ENCODE measurements at regions not wholly inside any gene's neighbourhood (a gene's known extent, or its start where the extent isn't known, plus 50 kb on each side); places are given as distances from the start of the nearest gene placed in this dataset.

- no peak overlapping the region for H3K27ac ChIP-seq (ENCODE audit: low read length)
- H3K27me3 ChIP-seq (replicated peaks; ENCODE audit: insufficient read depth, low read length): no peaks in the 10 kb centered on the region
- no peaks in the 10 kb centered on the region for H3K79me2 ChIP-seq (ENCODE audit: low read length)
- DNase-seq: no peak
- H3K4me1 ChIP-seq (ENCODE audit: low read length): no peaks in the 10 kb centered on the region
- H3K9me2 ChIP-seq (replicated peaks; ENCODE audit: insufficient read depth, low read length): no peaks in the 10 kb centered on the region
- no peaks in the 10 kb centered on the region for H4K20me1 ChIP-seq (ENCODE audit: insufficient read depth, low read length)
- H3K9me3 ChIP-seq (replicated peaks; ENCODE audit: insufficient read depth, low read length): no peaks in the 10 kb centered on the region
- no peak overlapping the region for H3K4me2 ChIP-seq (ENCODE audit: low read depth, low read length)
- no peak overlapping the region for H3K4me3 ChIP-seq (ENCODE audit: low read length)
- no peak for TF ChIP-seq EZH2 (optimal IDR thresholded peaks at IDR 0.05; ENCODE audit: low read depth, low read length)
- no peak for TF ChIP-seq EZH2phosphoT487 (IDR thresholded peaks at IDR 0.05; ENCODE audit: low read length)
- TF ChIP-seq CTCF (IDR thresholded peaks at IDR 0.05; ENCODE audit: low read length): no peak
- H3K36me3 ChIP-seq (replicated peaks; ENCODE audit: insufficient read depth, low read length): no peaks in the 10 kb centered on the region
- H3F3A ChIP-seq (ENCODE audit: insufficient read depth, low read length): no peaks in the 10 kb centered on the region
- H2AFZ ChIP-seq (ENCODE audit: low read length): no peak overlapping the region
- no peak overlapping the region for H3K9ac ChIP-seq (ENCODE audit: low read length)
Measured at GRCh38 chr9:100911273-100911672, 117.3 kb upstream of the PLPPR1 start.

DNA sequence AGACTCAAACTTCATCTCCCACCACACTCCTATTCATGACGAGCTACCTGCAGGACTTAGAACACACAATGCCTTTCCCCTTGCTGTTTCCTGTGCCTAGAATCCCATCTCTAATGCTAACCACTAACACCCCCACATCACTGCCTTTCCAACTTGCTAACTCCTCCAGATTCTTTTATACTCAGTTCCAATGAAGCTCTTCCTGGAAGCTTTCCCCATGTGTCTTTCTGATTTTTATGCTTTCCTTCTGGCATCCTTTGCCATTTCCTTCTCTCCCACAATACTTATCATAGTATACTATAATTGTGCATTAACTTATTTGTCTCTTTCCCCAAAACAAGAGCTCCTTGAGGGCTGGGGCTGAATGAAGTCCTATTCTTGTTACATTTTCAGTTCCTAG, 115.3 kb upstream of the PLPPR1 start:
- Histone ChIP-seq H3K4me1 (ENCODE audit: low read length) (no peaks in the 10 kb centered on the region), H3K36me3 (replicated peaks; ENCODE audit: insufficient read depth, low read length) (no peaks in the 10 kb centered on the region), H3K27me3 (replicated peaks; ENCODE audit: insufficient read depth, low read length) (no peaks in the 10 kb centered on the region), H3K9me2 (replicated peaks; ENCODE audit: insufficient read depth, low read length) (no peaks in the 10 kb centered on the region), H3K79me2 (ENCODE audit: low read length) (no peaks in the 10 kb centered on the region), H3K9me3 (replicated peaks; ENCODE audit: insufficient read depth, low read length) (no peaks in the 10 kb centered on the region), H3F3A (ENCODE audit: insufficient read depth, low read length) (no peaks in the 10 kb centered on the region), H3K4me2 (ENCODE audit: low read depth, low read length) (no peak overlapping the region), H4K20me1 (ENCODE audit: insufficient read depth, low read length) (no peaks in the 10 kb centered on the region), H3K4me3 (ENCODE audit: low read length) (no peak overlapping the region), H3K27ac (ENCODE audit: low read length) (no peak overlapping the region), H2AFZ (ENCODE audit: low read length) (no peak overlapping the region), H3K9ac (ENCODE audit: low read length) (no peak overlapping the region)
- no peak for DNase-seq
- no peak for TF ChIP-seq EZH2 (optimal IDR thresholded peaks at IDR 0.05; ENCODE audit: low read depth, low read length)
- TF ChIP-seq EZH2phosphoT487 (IDR thresholded peaks at IDR 0.05; ENCODE audit: low read length): no peak
- TF ChIP-seq CTCF (IDR thresholded peaks at IDR 0.05; ENCODE audit: low read length): no peak

DNA sequence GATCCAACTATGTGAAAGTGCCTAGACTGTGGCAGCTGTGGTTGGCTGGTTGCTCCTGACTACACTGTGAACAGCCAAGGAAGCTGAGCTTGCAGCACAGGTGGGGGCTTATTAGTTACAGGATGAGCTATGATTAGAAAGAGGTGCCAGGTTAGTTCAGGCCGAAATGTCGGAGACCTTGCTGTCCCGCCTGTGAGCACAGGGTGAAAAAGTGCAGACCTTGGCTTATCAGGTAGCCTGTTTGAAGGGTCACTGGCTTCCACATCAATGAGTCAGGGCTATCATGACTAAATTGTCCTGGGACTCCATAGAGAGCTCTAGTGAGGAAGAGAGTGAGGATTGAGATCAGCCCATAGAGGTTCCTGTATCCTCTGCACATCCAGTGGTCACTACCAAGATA, 114.3 kb upstream of the PLPPR1 start:
- Histone ChIP-seq H3F3A (ENCODE audit: insufficient read depth, low read length) (no peaks in the 10 kb centered on the region), H3K36me3 (replicated peaks; ENCODE audit: insufficient read depth, low read length) (no peaks in the 10 kb centered on the region), H3K9ac (ENCODE audit: low read length) (no peak overlapping the region), H4K20me1 (ENCODE audit: insufficient read depth, low read length) (no peaks in the 10 kb centered on the region), H3K4me1 (ENCODE audit: low read length) (no peaks in the 10 kb centered on the region), H3K79me2 (ENCODE audit: low read length) (no peaks in the 10 kb centered on the region), H3K4me3 (ENCODE audit: low read length) (no peak overlapping the region), H3K27ac (ENCODE audit: low read length) (no peak overlapping the region), H3K27me3 (replicated peaks; ENCODE audit: insufficient read depth, low read length) (no peaks in the 10 kb centered on the region), H3K4me2 (ENCODE audit: low read depth, low read length) (no peak overlapping the region), H3K9me3 (replicated peaks; ENCODE audit: insufficient read depth, low read length) (no peaks in the 10 kb centered on the region), H3K9me2 (replicated peaks; ENCODE audit: insufficient read depth, low read length) (no peaks in the 10 kb centered on the region), H2AFZ (ENCODE audit: low read length) (no peak overlapping the region)
- no peak for DNase-seq
- no peak for TF ChIP-seq EZH2 (optimal IDR thresholded peaks at IDR 0.05; ENCODE audit: low read depth, low read length)
- no peak for TF ChIP-seq CTCF (IDR thresholded peaks at IDR 0.05; ENCODE audit: low read length)
- no peak for TF ChIP-seq EZH2phosphoT487 (IDR thresholded peaks at IDR 0.05; ENCODE audit: low read length)
